HL-60/S4 (cell line): ENCODE measurements at regions not wholly inside any gene's neighbourhood (a gene's known extent, or its start where the extent isn't known, plus 50 kb on each side); places are given as distances from the start of the nearest gene placed in this dataset.
"Not testable (repeated sequence)": the region's sequence is repeated elsewhere in the genome, so short reads cannot be mapped to it uniquely, and the experiment has no call there.

Source experiments
- in situ Hi-C: fragments of 300-500 bp; cut with MboI; formaldehyde crosslinking; loops from 2 replicates; pipeline ENCODE4 v1.14.3; 2022; ENCODE audit warnings: low sequenced_read_pairs

- in situ Hi-C loops, result no loop called here
Observed at GRCh38 chr4:173661001-173661400, 131.0 kb upstream of the HAND2 start.

DNA sequence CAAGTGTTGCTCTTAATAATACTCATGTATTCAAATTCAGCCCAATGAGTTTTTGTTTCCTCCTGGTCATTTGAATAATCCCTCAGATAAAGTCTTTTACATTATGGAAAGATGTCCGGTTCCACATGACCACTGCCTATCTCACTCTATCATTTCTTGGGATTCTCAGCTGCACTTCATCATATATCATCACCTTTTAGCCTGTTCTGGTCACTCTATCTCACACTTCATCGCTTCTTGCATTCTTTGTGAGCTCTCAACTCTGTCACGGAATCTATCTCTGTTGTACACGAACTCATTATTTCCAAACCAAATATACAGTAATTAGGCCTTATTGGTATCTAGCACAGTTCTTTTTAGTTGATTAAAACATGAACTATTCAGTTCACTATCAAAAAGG, 126.9 kb upstream of the HAND2 start:
- in situ Hi-C loops, result no loop called here

DNA sequence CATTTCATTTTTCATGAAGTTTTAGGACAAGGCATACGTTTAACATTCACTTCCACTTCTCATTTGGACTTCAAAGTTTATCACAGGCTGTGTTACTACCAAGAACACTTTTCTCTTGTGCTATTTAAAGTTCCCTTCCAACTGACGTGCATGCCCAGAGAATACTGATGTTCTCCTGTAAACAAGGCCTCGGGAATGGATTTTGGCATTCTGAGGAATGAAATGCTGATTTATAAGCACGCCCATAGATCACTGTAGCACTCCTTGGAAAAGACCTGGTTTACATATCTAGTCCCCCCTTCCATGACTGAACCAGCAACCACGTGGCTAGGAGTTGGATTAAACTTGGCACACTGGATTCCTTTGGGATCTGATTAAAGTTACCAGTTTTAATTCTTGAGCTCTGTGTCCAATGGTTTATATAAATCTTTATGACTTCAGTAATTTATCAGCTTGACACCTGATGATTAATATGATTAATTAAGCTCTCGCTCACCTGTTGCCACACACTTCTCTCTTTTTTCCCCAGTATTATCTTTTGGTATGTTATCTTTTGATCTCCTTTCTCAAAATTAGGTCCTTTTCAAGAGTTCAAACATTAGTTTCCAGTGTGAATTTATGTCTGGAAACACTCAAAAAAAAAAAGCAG, 122.4 kb upstream of the HAND2 start:
- in situ Hi-C loops, result no loop called here

DNA sequence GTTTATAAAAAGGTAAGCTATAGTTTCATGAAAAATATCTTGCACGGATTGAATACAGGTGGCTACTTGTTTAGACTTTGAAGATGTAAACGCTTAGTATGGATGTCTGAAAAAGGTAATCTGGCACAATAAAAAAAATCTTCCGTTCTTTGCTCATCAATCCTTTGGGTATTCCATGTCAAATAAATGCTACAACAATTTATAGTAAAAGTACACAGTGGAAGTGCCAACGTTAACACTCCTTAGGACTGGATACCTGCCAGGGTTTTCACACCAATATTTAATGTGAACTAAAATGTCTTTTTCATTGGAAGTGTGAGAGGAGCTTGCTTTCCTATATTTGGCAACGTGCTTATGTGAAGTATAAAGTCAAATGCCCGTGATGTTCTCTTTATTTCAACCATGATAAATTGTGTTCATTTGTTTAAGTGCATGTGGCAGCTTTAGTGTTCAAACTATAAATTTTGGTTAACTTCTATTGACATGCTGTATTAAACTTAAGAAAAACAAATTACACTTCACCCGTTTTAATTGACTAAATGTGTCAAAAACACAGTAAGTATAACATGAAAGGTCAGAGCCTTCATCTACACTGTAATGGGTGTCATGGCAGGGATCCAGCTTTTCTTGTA, 121.7 kb upstream of the HAND2 start:
- in situ Hi-C loops, result no loop called here

DNA sequence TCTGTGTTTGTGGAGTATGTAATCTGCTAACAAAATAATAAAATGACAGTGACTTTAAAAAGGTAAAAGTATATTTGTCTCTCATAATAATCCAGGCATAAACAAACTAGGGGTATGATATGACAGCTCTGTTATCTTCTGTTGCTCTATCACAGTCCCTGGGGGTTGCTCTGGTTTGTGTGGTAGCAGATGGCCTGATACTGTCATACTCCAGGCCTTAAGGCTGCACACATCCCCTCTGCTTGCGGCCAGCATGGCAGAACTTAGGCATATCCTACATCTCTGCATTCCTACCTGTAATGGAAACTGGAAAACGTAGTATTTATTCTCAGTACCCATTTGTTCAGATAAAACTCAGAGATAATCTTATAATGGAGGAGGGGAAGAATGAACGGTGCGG, 117.9 kb upstream of the HAND2 start:
- in situ Hi-C loops, result no loop called here

DNA sequence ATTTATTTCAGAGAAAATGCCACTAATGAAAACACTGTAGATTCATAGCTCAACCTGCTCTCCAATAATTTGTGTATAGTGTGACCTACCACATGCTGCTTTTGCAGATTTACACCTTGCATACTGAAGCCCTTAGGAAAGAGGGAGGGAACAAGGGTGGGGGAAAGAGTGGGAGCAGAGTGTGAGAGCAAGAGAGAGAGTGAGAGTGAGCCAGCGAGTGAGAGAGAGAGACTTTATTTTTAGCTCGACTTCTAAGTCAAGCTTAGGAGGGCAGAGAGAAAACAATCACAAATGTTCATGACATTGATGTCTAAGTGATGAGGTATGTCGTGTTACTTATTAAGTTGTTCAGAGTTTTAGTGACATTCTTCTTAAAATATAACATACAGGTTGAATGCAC, 112.5 kb upstream of the HAND2 start:
- in situ Hi-C loops, result no loop called here

- in situ Hi-C loops, result no loop called here
Observed at GRCh38 chr4:173635395-173635794, 105.4 kb upstream of the HAND2 start.

GRCh38 chr4:173626277-173626676, 96.2 kb upstream of the HAND2 start:
- in situ Hi-C loops, result no loop called here

DNA sequence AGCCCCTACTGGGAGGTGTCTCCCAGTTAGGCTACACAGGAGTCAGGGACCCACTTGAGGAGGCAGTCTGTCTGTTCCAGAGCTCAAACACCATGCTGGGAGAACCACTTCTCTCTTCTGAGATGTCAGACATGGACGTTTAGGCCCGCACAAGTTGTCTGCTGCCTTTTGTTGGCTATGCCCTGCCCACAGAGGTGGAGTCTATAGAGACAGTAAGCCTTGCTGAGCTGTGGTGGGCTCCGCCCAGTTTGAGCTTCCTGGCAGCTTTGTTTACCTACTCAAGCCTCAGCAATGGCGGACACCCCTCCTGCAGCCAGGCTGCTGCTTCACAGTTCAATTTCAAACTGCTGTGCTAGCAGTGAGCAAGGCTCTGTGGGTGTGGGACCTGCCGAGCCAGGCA, 88.6 kb upstream of the HAND2 start:
- in situ Hi-C loops, result not testable (repeated sequence)

DNA sequence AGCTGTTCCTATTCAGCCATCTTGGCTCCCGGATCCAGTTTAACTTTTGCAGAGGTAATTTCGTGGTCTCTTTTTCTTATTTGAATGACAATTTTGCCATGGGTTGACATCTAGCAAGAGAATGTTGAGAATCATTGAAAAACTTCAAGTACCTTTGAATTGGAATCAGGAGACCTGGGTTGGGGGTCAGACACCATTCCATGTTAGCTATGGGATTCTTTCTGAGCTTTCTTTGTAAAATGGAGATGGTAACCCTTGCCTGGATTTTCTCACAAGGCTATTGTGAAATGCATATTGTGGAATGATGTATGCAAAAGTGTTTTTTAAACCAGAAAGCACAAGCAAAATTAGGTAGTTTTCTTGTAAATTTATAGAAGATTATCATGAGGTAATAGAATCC, 79.1 kb upstream of the HAND2 start:
- in situ Hi-C loops, result no loop called here

GRCh38 chr4:173608632-173609031, 78.6 kb upstream of the HAND2 start:
- in situ Hi-C loops, result not testable (repeated sequence)

- in situ Hi-C loops, result no loop called here
Observed at GRCh38 chr4:173591760-173592159, 61.7 kb upstream of the HAND2 start.

DNA sequence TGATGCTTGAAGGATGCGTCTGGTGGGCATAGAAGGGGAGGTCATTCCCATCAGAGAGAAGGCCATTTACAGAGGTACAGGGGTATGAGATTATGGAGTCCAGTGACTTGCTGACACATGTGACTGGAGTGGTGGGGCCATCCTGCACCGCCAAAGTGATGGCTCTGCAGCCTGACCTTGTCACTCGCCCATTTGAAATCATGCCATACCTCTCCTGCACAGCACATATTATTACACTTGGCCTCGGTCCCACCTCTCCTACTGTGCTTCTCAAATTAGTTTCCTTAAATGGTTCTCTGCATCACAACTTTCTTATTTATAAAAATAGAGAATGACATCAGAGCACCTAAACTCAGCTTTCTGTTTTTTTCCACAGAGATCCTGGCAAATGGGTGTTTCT, 60.7 kb upstream of the HAND2 start:
- in situ Hi-C loops, result no loop called here

DNA sequence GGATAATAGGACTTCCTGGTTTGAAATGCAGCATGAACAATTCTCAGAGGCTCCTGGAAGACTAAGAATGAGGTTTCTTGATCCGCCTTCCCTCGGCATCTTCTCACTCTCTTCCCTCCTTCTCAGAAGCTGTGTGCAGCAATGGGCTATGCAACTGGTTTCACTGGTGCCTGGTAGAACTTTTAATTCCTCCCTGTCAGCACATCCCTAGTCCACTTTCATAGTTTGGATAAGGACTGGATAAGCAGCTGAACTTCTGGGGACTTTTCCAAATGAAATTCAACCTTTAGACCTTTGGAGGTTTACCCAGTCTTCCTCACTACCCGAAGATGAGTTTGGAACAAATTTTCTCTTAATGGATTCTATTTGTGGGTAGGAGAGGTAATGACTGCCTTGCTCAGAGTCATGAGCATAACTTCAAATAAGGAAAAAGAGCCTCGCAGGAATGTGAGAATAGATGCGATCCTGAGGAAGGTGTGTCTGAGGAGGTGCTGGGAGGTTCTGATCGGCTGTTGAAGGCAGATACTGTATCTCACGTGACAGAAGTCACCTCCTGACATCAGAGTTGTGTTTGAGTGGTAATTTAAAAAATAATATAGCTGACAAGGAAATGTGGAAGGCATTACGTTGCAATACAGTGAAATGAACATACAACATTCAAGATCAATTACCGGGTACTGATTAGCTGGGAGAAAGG, 56.0 kb upstream of the HAND2 start:
- in situ Hi-C loops, result no loop called here

- in situ Hi-C loops, result no loop called here
Observed at GRCh38 chr4:173584506-173584905, 54.5 kb upstream of the HAND2 start.
